Kidney epithelial cell (primary cell): ENCODE measurements at regions not wholly inside any gene's neighbourhood (a gene's known extent, or its start where the extent isn't known, plus 50 kb on each side); places are given as distances from the start of the nearest gene placed in this dataset.
"Not testable (repeated sequence)": the region's sequence is repeated elsewhere in the genome, so short reads cannot be mapped to it uniquely, and the experiment has no call there.

Experiments
- DNase-seq: peaks from one replicate; pipeline ENCODE4 v3.0.0-alpha.2; 2010; ENCODE audit warnings: low read depth
- H3K27me3 ChIP-seq: 2 replicates; pipeline ENCODE4 v1.6.0; 2011; ENCODE audit warnings: low read length; ENCODE audit not compliant: control insufficient read depth, insufficient read depth
- H3K36me3 ChIP-seq: 2 replicates; pipeline ENCODE4 v1.5.1; 2011; ENCODE audit warnings: low read length; ENCODE audit not compliant: control insufficient read depth, insufficient read depth
- H3K4me3 ChIP-seq: 2 replicates; pipeline ENCODE4 v1.5.1; 2011; ENCODE audit warnings: low read depth, mild to moderate bottlenecking, control low read depth, low read length
- CTCF ChIP-seq: IDR thresholded peaks from 2 replicates; pipeline ENCODE4 v1.5.1; 2011; ENCODE audit warnings: mild to moderate bottlenecking, moderate library complexity, low read length, control low read depth, inconsistent platforms; ENCODE audit not compliant: insufficient read depth, poor library complexity, severe bottlenecking

DNA sequence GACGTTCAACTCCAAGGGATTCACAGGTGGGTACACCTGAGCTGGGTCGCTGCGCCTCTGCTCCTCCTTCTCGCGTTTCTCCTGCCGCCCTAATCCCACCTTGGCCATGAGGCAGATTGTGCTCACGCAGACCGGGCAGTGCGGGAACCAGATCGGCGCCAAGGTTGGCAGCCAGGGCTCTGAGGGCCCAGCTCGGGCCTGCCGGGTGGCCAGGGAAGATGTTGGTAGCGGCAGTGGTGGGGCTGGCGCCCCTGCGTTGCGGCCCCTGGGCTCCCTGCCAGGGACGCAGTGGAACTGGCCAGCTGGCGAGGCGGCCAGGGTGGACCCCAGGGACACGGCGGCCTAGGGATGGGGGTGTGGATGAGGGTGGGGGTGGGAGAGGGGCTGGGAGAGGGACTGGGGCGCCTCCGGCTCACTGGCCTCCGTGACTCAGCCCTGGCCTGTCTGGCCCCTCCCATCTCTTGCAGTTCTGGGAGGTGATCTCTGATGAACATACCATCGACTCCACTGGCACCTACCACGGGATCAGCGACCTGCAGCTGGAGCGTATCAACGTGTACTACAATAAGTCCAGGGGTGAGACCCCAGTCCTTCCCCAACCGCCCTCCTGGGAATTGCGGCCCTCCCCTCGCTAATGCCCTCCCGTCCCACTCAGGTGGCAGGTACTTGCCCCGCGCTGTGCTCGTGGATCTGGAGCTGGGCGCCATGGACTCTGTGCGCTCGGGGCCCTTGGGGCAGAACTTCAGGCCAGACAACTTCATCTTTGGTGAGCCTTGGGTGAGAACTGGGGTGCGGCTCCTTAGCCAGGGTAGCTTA, 114.9 kb upstream of the ALG10B start:
- no peak for DNase-seq
- TF ChIP-seq CTCF: no peak
- no peak overlapping the region for H3K4me3 ChIP-seq
- no peaks in the 10 kb centered on the region for H3K27me3 ChIP-seq
- no peaks in the 10 kb centered on the region for H3K36me3 ChIP-seq

GRCh38 chr12:38204831-38205230, 111.7 kb upstream of the ALG10B start:
- H3K27me3 ChIP-seq: no peaks in the 10 kb centered on the region
- no peak for TF ChIP-seq CTCF
- no peaks in the 10 kb centered on the region for H3K36me3 ChIP-seq
- DNase-seq: no peak
- no peak overlapping the region for H3K4me3 ChIP-seq

DNA sequence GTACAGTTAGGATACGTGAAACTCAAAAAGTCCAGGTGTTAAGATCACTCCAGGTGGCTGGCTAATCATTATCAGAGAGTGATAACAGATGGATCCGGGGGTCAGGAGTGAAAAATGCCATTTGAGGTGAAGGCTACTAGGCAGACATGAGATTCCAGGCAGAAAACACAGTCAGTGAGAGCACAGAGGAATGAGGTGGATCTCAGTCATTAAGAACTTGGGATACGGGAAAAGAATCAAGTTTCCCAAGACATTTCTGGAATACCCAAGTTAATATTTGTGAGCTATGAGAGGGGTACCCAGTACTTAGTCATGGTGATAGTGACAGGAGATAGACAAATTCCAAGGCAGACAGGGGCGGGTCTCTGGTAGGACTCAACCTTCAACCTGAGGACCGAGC, 94.6 kb upstream of the ALG10B start:
- no peaks in the 10 kb centered on the region for H3K27me3 ChIP-seq
- no peak for TF ChIP-seq CTCF
- DNase-seq: no peak
- H3K4me3 ChIP-seq: no peak overlapping the region
- no peaks in the 10 kb centered on the region for H3K36me3 ChIP-seq

GRCh38 chr12:38238328-38238727, 78.2 kb upstream of the ALG10B start:
- H3K36me3 ChIP-seq, DNase-seq, H3K27me3 ChIP-seq, H3K4me3 ChIP-seq: not testable (repeated sequence)

GRCh38 chr12:38253778-38254177, 62.8 kb upstream of the ALG10B start:
- no peaks in the 10 kb centered on the region for H3K27me3 ChIP-seq
- no peaks in the 10 kb centered on the region for H3K36me3 ChIP-seq
- H3K4me3 ChIP-seq: no peak overlapping the region
- no peak for TF ChIP-seq CTCF
- no peak for DNase-seq

GRCh38 chr12:38258411-38258810, 58.2 kb upstream of the ALG10B start:
- H3K4me3 ChIP-seq: no peak overlapping the region
- H3K27me3 ChIP-seq: no peaks in the 10 kb centered on the region
- no peak for TF ChIP-seq CTCF

More at GRCh38 chr12:38258411-38258810, 58.2 kb upstream of the ALG10B start:
- no peaks in the 10 kb centered on the region for H3K36me3 ChIP-seq
- no peak for DNase-seq
